A549 (cell line): ENCODE measurements at regions not wholly inside any gene's neighbourhood (a gene's known extent, or its start where the extent isn't known, plus 50 kb on each side); places are given as distances from the start of the nearest gene placed in this dataset.
"Not testable (repeated sequence)": the region's sequence is repeated elsewhere in the genome, so short reads cannot be mapped to it uniquely, and the experiment has no call there.

Experiments
- ATAC-seq, 2 experiments: fragments of 200-7000 bp in 1 of 2; fragments of >200 bp in 1 of 2; cut with Nextera tagmentation in 1 of 2; cut with Tn5 transposase in 1 of 2; 3 replicates each; pipeline versions ENCODE4 v1.8.0 to v1.9.1; 2018 to 2020; ENCODE audit warnings: mild to moderate bottlenecking in 1 of 2, moderate library complexity in 1 of 2
- CTCF ChIA-PET: fragments of 300-600 bp; sonication (Branson Sonifier 250); formaldehyde crosslinking; extraction: SDS; loops from one replicate; lab custom pipeline; 2021; ENCODE audit warnings: antibody characterized with exemption, inconsistent platforms; lab: Yijun Ruan, JAX
- POLR2A ChIA-PET: fragments of 350-600 bp; formaldehyde crosslinking; extraction: SDS; loops from one replicate; lab custom pipeline; 2021; ENCODE audit warnings: antibody characterized with exemption, inconsistent platforms; lab: Yijun Ruan, JAX
- DNase-seq, 2 experiments: peaks; one replicate each; pipeline versions ENCODE4 v3.0.0 to v3.0.0-alpha.2; 2011 to 2016; ENCODE audit warnings: low read depth in 1 of 2, low spot score in 1 of 2
- FAIRE-seq: peaks from 2 replicates; lab custom pipeline; 2011; peaks lifted over from hg19 to GRCh38; lab: Jason Lieb, UNC
- H3K27ac ChIP-seq, 2 experiments: fragments of >200 bp; sonication (Bioruptor Twin); formaldehyde crosslinking; 3 replicates each; pipeline ENCODE4 v1.5.1; 2016 to 2017
- H3K4me1 ChIP-seq: fragments of >200 bp; sonication (Bioruptor Twin); formaldehyde crosslinking; 3 replicates; pipeline ENCODE4 v1.6.1; 2016
- H3K4me2 ChIP-seq: fragments of >200 bp; sonication (Bioruptor Twin); formaldehyde crosslinking; 3 replicates; pipeline ENCODE4 v1.6.1; 2016
- H3K4me3 ChIP-seq: fragments of >200 bp; sonication (Bioruptor Twin); formaldehyde crosslinking; 3 replicates; pipeline ENCODE4 v1.5.1; 2016
- H3K9me3 ChIP-seq: fragments of >200 bp; sonication (Bioruptor Twin); formaldehyde crosslinking; 3 replicates; pipeline ENCODE4 v1.6.1; 2016
- CBX2 ChIP-seq: fragments of 200-600 bp; sonication (generic); IDR thresholded peaks from 2 replicates; pipeline ENCODE4 v1.6.1; 2016; ENCODE audit warnings: low read depth, mild to moderate bottlenecking, borderline replicate concordance
- CHD4 ChIP-seq: fragments of 200-600 bp; sonication (generic); IDR thresholded peaks from 2 replicates; pipeline ENCODE4 v1.6.1; 2016; ENCODE audit warnings: antibody characterized with exemption, mild to moderate bottlenecking, borderline replicate concordance
- ESRRA ChIP-seq: fragments of 150-350 bp; IDR thresholded peaks from 2 replicates; pipeline ENCODE4 v1.6.1; 2014; ENCODE audit warnings: mild to moderate bottlenecking, low read length, borderline replicate concordance
- GATA3 ChIP-seq: IDR thresholded peaks from 2 replicates; pipeline ENCODE4 v1.6.1; 2012; ENCODE audit warnings: borderline replicate concordance
- HEYL ChIP-seq: fragments of 250-450 bp; sonication (Bioruptor Pico); IDR thresholded peaks from 2 replicates; pipeline ENCODE4 v1.8.0; 2021; ENCODE audit warnings: mild to moderate bottlenecking, moderate library complexity
- HOXB13 ChIP-seq: fragments of 250-450 bp; sonication (Bioruptor Pico); IDR thresholded peaks from 2 replicates; pipeline ENCODE4 v1.5.0; 2020; ENCODE audit warnings: low read depth, mild to moderate bottlenecking, moderate library complexity
- KDM5A ChIP-seq: fragments of 200-600 bp; sonication (generic); IDR thresholded peaks from 2 replicates; pipeline ENCODE4 v1.6.1; 2016; ENCODE audit warnings: antibody characterized with exemption, mild to moderate bottlenecking
- MAFK ChIP-seq: fragments of 450-650 bp; IDR thresholded peaks from 2 replicates; pipeline ENCODE4 v1.6.1; 2014; ENCODE audit not compliant: partially characterized antibody
- MYC ChIP-seq: IDR thresholded peaks from 2 replicates; pipeline ENCODE4 v1.6.1; 2012; ENCODE audit warnings: mild to moderate bottlenecking, inconsistent platforms, low read length, improper control_type of control experiment, borderline replicate concordance
- NPAS2 ChIP-seq: fragments of 250-450 bp; sonication (Bioruptor Pico); IDR thresholded peaks from 2 replicates; pipeline ENCODE4 v1.8.0; 2022; ENCODE audit warnings: mild to moderate bottlenecking, moderate library complexity, borderline replicate concordance
- NR3C1 ChIP-seq: fragments of >200 bp; sonication (Bioruptor Twin); formaldehyde crosslinking; IDR thresholded peaks from 3 replicates; pipeline ENCODE4 v1.6.1; 2017
- PHF8 ChIP-seq: fragments of 200-600 bp; sonication (generic); IDR thresholded peaks from 2 replicates; pipeline ENCODE4 v1.6.1; 2016; ENCODE audit warnings: low read depth, mild to moderate bottlenecking, antibody characterized with exemption, moderate library complexity, borderline replicate concordance
- RAD21 ChIP-seq, 2 experiments: fragments of >200 bp in 1 of 2; sonication (Bioruptor Twin) in 1 of 2; formaldehyde crosslinking in 1 of 2; IDR thresholded peaks in 1 of 2; conservative IDR thresholded peaks in 1 of 2; 2 replicates in 1 of 2; 3 replicates in 1 of 2; pipeline ENCODE4 v1.6.1; 2012 to 2018; ENCODE audit warnings: inconsistent platforms in 1 of 2
- RFX5 ChIP-seq: fragments of 450-650 bp; IDR thresholded peaks from 2 replicates; pipeline ENCODE4 v1.7.1; 2014; ENCODE audit warnings: antibody characterized with exemption, mild to moderate bottlenecking, moderate library complexity
- SREBF2 ChIP-seq: fragments of 450-650 bp; IDR thresholded peaks from 2 replicates; pipeline ENCODE4 v1.6.1; 2014; ENCODE audit warnings: mild to moderate bottlenecking, moderate library complexity
- TP53 ChIP-seq: fragments of 250-450 bp; sonication (Bioruptor Pico); IDR thresholded peaks from 2 replicates; pipeline ENCODE4 v1.5.0; 2021; ENCODE audit warnings: mild to moderate bottlenecking, moderate library complexity
- ZC3H11A ChIP-seq: fragments of 450-650 bp; IDR thresholded peaks from 2 replicates; pipeline ENCODE4 v1.6.1; 2014; ENCODE audit warnings: antibody characterized with exemption, mild to moderate bottlenecking
- WGBS: methylation state at CpG from one replicate; pipeline ENCODE4 v1.1.6; 2017; ENCODE audit errors: missing lambda C conversion rate; 5-methylcytosine and 5-hydroxymethylcytosine counted together
- TF ChIP-seq, protein P1 (sequence below): fragments of 250-450 bp; sonication (Bioruptor Pico); IDR thresholded peaks from 2 replicates; pipeline ENCODE4 v1.5.0; 2021; ENCODE audit warnings: mild to moderate bottlenecking, moderate library complexity, borderline replicate concordance
- TF ChIP-seq, protein P2 (sequence below): IDR thresholded peaks from 2 replicates; pipeline ENCODE4 v1.6.1; 2012
- TF ChIP-seq, protein P3 (sequence below): fragments of 250-450 bp; sonication (Bioruptor Pico); IDR thresholded peaks from 2 replicates; pipeline ENCODE4 v1.5.0; 2020; ENCODE audit warnings: low read depth, mild to moderate bottlenecking, moderate library complexity

DNA sequence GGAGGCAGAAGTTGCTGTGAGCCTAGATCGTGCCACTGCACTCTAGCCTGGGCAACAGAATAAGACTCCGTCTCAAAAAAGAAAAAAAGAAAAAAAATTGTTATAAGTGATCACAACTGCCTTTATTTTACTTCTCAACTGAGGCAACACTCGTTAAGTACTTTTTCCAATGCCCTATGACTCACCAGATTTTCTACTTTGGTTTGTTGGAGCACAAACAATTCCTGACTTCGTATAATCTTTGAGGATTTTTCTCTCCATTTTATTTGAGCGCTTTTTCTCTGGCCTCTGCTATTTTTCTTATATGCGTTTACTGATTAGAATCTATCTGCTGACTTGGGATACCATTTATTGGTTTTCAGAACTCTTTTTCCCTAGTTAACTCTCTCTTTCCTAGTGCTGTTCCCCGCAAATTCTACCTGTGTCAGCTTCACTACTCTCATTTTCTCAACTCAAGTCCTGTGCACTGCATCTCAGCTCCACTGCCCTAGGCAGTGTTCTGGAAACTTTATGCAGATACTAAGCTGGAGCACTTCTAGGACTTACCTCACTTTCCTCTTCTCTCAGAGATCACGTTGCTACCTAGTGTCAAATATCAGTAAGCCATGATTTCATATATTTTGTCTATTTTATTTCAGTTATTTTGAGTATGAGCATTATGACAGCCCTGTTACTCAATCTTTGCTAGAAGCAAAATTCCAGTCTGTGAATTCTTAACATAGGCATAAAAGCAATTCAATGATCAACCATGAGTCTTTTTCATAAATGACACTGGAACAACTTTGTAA, 1120.1 kb upstream of the CITED2 start:
- no peaks in the 10 kb centered on the region for H3K9me3 ChIP-seq
- ATAC-seq (no peak), DNase-seq (no peak), FAIRE-seq (no peak)
- H3K27ac ChIP-seq, result no peak overlapping the region
- no peak for TF ChIP-seq CBX2
- TF ChIP-seq, protein P1, sequence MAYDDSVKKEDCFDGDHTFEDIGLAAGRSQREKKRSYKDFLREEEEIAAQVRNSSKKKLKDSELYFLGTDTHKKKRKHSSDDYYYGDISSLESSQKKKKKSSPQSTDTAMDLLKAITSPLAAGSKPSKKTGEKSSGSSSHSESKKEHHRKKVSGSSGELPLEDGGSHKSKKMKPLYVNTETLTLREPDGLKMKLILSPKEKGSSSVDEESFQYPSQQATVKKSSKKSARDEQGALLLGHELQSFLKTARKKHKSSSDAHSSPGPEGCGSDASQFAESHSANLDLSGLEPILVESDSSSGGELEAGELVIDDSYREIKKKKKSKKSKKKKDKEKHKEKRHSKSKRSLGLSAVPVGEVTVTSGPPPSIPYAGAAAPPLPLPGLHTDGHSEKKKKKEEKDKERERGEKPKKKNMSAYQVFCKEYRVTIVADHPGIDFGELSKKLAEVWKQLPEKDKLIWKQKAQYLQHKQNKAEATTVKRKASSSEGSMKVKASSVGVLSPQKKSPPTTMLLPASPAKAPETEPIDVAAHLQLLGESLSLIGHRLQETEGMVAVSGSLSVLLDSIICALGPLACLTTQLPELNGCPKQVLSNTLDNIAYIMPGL (CRISPR knock-in tag), result no peak
- no peaks in the 10 kb centered on the region for H3K4me1 ChIP-seq
- CTCF ChIA-PET, result no interaction called here
- 76% methylated on average over 8 of the region's 8 CpGs for WGBS
- no peak overlapping the region; the same call in 2 of the 3 replicates for H3K4me2 ChIP-seq
- POLR2A ChIA-PET, result no interaction called here
- H3K4me3 ChIP-seq, result no peak overlapping the region

DNA sequence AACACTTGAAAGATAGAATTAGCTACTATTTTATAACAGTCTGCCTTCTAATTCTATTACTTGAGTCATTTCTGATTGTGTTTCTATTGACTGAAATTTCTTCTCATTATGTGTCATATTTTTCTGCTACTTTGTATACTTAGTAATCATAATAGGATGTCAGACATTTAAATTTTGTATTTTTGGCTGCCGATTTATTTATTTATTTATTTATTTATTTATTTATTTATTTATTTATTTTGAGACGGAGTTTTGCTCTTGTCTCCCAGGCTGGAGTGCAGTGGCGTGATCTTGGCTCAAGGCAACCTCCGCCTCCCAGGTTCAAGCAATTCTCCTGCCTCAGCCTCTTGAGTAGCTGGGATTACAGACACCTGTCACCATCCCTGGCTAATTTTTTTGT, 1119.0 kb upstream of the CITED2 start:
- not testable (repeated sequence) for H3K27ac ChIP-seq, FAIRE-seq

DNA sequence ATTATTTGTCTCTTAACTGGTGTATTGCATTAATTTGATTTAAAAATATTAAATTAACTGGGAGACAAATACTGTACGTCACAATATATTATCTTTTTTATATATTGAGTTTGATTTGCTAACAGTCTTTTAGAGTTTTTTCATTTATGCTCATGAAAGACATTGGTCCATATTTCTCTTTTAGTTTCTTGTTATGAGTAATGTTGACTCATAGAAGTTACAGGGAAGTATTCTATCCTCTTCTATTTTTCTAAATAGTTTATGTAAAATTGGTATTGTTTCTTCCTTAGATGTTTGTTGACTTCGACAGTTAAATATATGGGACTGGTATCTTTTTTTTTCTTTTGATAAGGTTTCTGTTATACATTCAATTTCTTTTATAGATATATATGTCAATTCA, 1115.6 kb upstream of the CITED2 start:
- TF ChIP-seq NPAS2 (CRISPR knock-in tag) (no peak), RAD21 (conservative IDR thresholded peaks at IDR 0.05 in 1 of 2, IDR thresholded peaks at IDR 0.05 in 1 of 2) (no peak), SREBF2 (no peak), HOXB13 (CRISPR knock-in tag) (no peak), NR3C1 (no peak), MYC (no peak), ESRRA (no peak), HEYL (no peak), MAFK (no peak), PHF8 (no peak), KDM5A (no peak), RFX5 (no peak), CHD4 (no peak)
- TF ChIP-seq, protein P2, sequence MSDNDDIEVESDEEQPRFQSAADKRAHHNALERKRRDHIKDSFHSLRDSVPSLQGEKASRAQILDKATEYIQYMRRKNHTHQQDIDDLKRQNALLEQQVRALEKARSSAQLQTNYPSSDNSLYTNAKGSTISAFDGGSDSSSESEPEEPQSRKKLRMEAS, result no peak
- FAIRE-seq (no peak), ATAC-seq (no peak), DNase-seq (no peak)
- CTCF ChIA-PET, result no interaction called here
- peaks cover 8% of the 10 kb centered on the region; the same call in 2 of the 3 replicates for H3K9me3 ChIP-seq
- 72% methylated on average over 2 of the region's 2 CpGs for WGBS
- no peak overlapping the region for H3K27ac ChIP-seq
- no peak overlapping the region for H3K4me2 ChIP-seq
- POLR2A ChIA-PET, result no interaction called here
- H3K4me1 ChIP-seq, result peaks cover 18% of the 10 kb centered on the region; the same call in 2 of the 3 replicates
- H3K4me3 ChIP-seq, result no peak overlapping the region

More for the DNA sequence above, 1119.0 kb upstream of the CITED2 start:
- H3K4me2 ChIP-seq, CTCF ChIA-PET, H3K4me1 ChIP-seq: not testable (repeated sequence)
- 82% methylated on average over 4 of the region's 4 CpGs for WGBS
- TF ChIP-seq ZC3H11A, result peak; percentile 82
- TF ChIP-seq, all 56 proteins: peak for 1; not testable (repeated sequence) for 55
- H3K9me3 ChIP-seq, ATAC-seq, POLR2A ChIA-PET, DNase-seq, H3K4me3 ChIP-seq: not testable (repeated sequence)

DNA sequence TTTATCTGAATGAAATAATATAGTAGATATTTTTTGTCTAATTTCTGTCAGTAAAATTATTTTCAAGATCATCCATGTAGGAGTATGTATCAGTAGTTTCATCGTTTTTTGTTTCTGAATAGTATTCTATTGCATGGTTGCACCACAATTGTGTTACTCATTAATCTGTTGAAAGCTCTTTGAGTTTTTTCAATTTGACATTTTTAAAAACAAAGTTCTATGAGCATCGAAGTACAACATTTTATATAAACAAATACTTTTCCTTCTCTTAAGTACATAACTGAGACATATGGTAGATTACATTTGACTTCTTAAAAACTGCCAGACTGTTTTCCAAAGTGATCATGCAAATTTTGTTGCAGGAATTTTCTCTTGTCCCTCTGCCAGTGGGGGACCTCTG, 1113.1 kb upstream of the CITED2 start:
- DNase-seq (no peak), FAIRE-seq (no peak), ATAC-seq (no peak)
- ChIA-PET POLR2A (no interaction called here), CTCF (no interaction called here)
- peaks cover 25% of the 10 kb centered on the region; the same call in 2 of the 3 replicates for H3K4me1 ChIP-seq
- WGBS, result 81% methylated on average over 2 of the region's 2 CpGs
- H3K9me3 ChIP-seq, result peaks cover 8% of the 10 kb centered on the region; the same call in 2 of the 3 replicates
- TF ChIP-seq, protein P3, sequence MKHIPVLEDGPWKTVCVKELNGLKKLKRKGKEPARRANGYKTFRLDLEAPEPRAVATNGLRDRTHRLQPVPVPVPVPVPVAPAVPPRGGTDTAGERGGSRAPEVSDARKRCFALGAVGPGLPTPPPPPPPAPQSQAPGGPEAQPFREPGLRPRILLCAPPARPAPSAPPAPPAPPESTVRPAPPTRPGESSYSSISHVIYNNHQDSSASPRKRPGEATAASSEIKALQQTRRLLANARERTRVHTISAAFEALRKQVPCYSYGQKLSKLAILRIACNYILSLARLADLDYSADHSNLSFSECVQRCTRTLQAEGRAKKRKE, result no peak
- TF ChIP-seq TP53 (CRISPR knock-in tag), result no peak
- TF ChIP-seq, protein P1 (CRISPR knock-in tag), result no peak
- no peak for TF ChIP-seq GATA3
- TF ChIP-seq RAD21 (conservative IDR thresholded peaks at IDR 0.05 in 1 of 2, IDR thresholded peaks at IDR 0.05 in 1 of 2), result no peak
- H3K27ac ChIP-seq, result no peak overlapping the region
- H3K4me2 ChIP-seq, result no peak overlapping the region
- no peak overlapping the region for H3K4me3 ChIP-seq
